ENCODE measurements at regions not wholly inside any gene's neighbourhood (a gene's known extent, or its start where the extent isn't known, plus 50 kb on each side); places are given as distances from the start of the nearest gene placed in this dataset.

DNA sequence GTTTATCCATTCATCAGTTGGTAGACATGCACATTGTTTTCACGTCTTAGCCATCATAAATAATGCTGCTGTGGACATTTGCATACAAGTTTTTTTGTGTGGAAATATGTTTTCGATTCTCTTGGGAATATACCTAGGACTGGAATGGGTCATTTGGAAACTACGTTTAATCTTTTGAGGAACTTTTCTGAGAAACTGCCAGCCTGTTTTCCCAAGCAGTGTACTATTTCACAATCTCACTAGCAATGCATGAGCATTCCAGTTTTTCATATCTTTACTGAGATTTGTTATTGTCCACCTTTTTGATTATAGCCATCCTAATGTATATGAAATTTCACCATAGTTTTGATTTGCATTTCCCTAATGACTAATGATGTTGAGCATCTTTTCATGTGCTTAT is 95.7 kb upstream of the JAZF1 start:
- no peak for DNase-seq (ENCODE audit: low read depth, low spot score)
- Histone ChIP-seq H3K9me3 (ENCODE audit: low read depth, low read length) (no peaks in the 10 kb centered on the region), H3K9ac (ENCODE audit: insufficient read length) (no peak overlapping the region), H3K27ac (no peak overlapping the region), H3K36me3 (ENCODE audit: insufficient read depth, low read length) (no peaks in the 10 kb centered on the region), H3K4me3 (no peak overlapping the region)
- TF ChIP-seq EZH2 (IDR thresholded peaks at IDR 0.05) (no peak), FOXP2 (optimal IDR thresholded peaks at IDR 0.05; ENCODE audit: control extremely low read depth, extremely low read length, insufficient read depth) (no peak), POLR2AphosphoS5 (IDR thresholded peaks at IDR 0.05; ENCODE audit: borderline replicate concordance, low read depth, low read length) (no peak)

GRCh38 chr7:28277364-28277763 is 96.8 kb upstream of the JAZF1 start:
- H3K27ac ChIP-seq: no peak overlapping the region
- no peak overlapping the region for H3K4me3 ChIP-seq
- DNase-seq (ENCODE audit: low read depth, low spot score): no peak
- H3K36me3 ChIP-seq (ENCODE audit: insufficient read depth, low read length): no peaks in the 10 kb centered on the region
- H3K9me3 ChIP-seq (ENCODE audit: low read depth, low read length): no peaks in the 10 kb centered on the region
- no peak overlapping the region for H3K9ac ChIP-seq (ENCODE audit: insufficient read length)
- no peak for TF ChIP-seq POLR2AphosphoS5 (IDR thresholded peaks at IDR 0.05; ENCODE audit: borderline replicate concordance, low read depth, low read length)
- no peak for TF ChIP-seq EZH2 (IDR thresholded peaks at IDR 0.05)
- TF ChIP-seq FOXP2 (optimal IDR thresholded peaks at IDR 0.05; ENCODE audit: control extremely low read depth, extremely low read length, insufficient read depth): no peak

DNA sequence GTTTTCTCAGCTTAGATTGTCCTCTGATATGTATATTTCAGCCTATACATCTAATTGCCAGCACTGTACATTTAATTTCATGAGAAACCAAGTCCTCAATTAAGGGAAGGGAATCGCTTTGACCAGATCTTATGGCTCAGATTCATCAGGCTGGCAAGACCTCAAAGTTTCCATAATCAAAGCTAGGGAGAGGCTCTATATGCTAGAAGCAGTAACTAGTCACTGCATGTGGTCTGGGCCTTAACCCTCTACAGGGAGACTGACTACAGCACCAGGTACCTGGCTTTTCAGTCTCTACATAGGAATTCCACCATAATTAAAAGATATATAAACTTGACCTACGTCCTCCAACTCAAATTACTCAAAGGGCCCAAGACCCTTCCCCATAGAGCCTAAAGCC is 97.4 kb upstream of the JAZF1 start:
- Histone ChIP-seq H3K36me3 (ENCODE audit: insufficient read depth, low read length) (no peaks in the 10 kb centered on the region), H3K9ac (ENCODE audit: insufficient read length) (no peak overlapping the region), H3K27ac (no peak overlapping the region), H3K9me3 (ENCODE audit: low read depth, low read length) (no peaks in the 10 kb centered on the region), H3K4me3 (no peak overlapping the region)
- no peak for DNase-seq (ENCODE audit: low read depth, low spot score)
- no peak for TF ChIP-seq POLR2AphosphoS5 (IDR thresholded peaks at IDR 0.05; ENCODE audit: borderline replicate concordance, low read depth, low read length)
- TF ChIP-seq EZH2 (IDR thresholded peaks at IDR 0.05): no peak
- TF ChIP-seq FOXP2 (optimal IDR thresholded peaks at IDR 0.05; ENCODE audit: control extremely low read depth, extremely low read length, insufficient read depth): no peak

GRCh38 chr7:28280516-28280915 is 99.9 kb upstream of the JAZF1 start:
- Histone ChIP-seq H3K27ac (no peak overlapping the region), H3K4me3 (no peak overlapping the region), H3K9ac (ENCODE audit: insufficient read length) (no peak overlapping the region), H3K36me3 (ENCODE audit: insufficient read depth, low read length) (no peaks in the 10 kb centered on the region), H3K9me3 (ENCODE audit: low read depth, low read length) (no peaks in the 10 kb centered on the region)
- no peak for DNase-seq (ENCODE audit: low read depth, low spot score)
- TF ChIP-seq EZH2 (IDR thresholded peaks at IDR 0.05) (no peak), FOXP2 (optimal IDR thresholded peaks at IDR 0.05; ENCODE audit: control extremely low read depth, extremely low read length, insufficient read depth) (no peak), POLR2AphosphoS5 (IDR thresholded peaks at IDR 0.05; ENCODE audit: borderline replicate concordance, low read depth, low read length) (no peak)

GRCh38 chr7:28290496-28290895 is 109.9 kb upstream of the JAZF1 start:
- no peak overlapping the region for H3K27ac ChIP-seq
- no peak overlapping the region for H3K4me3 ChIP-seq
- DNase-seq (ENCODE audit: low read depth, low spot score): no peak
- H3K36me3 ChIP-seq (ENCODE audit: insufficient read depth, low read length): no peaks in the 10 kb centered on the region
- no peak for TF ChIP-seq FOXP2 (optimal IDR thresholded peaks at IDR 0.05; ENCODE audit: control extremely low read depth, extremely low read length, insufficient read depth)
- no peak for TF ChIP-seq POLR2AphosphoS5 (IDR thresholded peaks at IDR 0.05; ENCODE audit: borderline replicate concordance, low read depth, low read length)
- no peak for TF ChIP-seq EZH2 (IDR thresholded peaks at IDR 0.05)
- H3K9me3 ChIP-seq (ENCODE audit: low read depth, low read length): no peaks in the 10 kb centered on the region
- H3K9ac ChIP-seq (ENCODE audit: insufficient read length): no peak overlapping the region

DNA sequence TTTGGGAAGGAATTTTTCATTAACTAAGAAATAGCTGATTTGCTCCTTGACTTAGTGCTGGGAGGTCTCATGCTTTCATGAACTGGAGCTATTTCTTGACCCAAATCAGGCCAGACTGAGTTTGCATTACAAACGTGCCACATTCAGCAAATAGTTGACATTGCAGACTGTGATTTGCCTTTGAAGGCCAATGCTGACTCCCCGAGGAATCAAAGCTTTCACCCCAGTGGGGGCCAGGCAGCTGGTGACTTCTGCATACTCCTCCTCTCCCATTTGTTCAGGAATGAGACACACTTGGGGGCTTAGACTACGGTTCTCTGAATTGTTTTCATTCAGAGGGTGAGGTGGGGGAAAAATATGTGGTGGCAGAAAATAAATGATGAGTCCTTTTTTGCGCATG is 111.0 kb upstream of the JAZF1 start:
- no peak overlapping the region for H3K4me3 ChIP-seq
- H3K36me3 ChIP-seq (ENCODE audit: insufficient read depth, low read length): no peaks in the 10 kb centered on the region
- H3K9ac ChIP-seq (ENCODE audit: insufficient read length): no peak overlapping the region
- H3K9me3 ChIP-seq (ENCODE audit: low read depth, low read length): no peaks in the 10 kb centered on the region
- no peak overlapping the region for H3K27ac ChIP-seq
- no peak for TF ChIP-seq FOXP2 (optimal IDR thresholded peaks at IDR 0.05; ENCODE audit: control extremely low read depth, extremely low read length, insufficient read depth)
- no peak for TF ChIP-seq EZH2 (IDR thresholded peaks at IDR 0.05)
- TF ChIP-seq POLR2AphosphoS5 (IDR thresholded peaks at IDR 0.05; ENCODE audit: borderline replicate concordance, low read depth, low read length): no peak
- no peak for DNase-seq (ENCODE audit: low read depth, low spot score)

- no peaks in the 10 kb centered on the region for H3K36me3 ChIP-seq (ENCODE audit: insufficient read depth, low read length)
- H3K9me3 ChIP-seq (ENCODE audit: low read depth, low read length): no peaks in the 10 kb centered on the region
- TF ChIP-seq EZH2 (IDR thresholded peaks at IDR 0.05) (no peak), FOXP2 (optimal IDR thresholded peaks at IDR 0.05; ENCODE audit: control extremely low read depth, extremely low read length, insufficient read depth) (no peak), POLR2AphosphoS5 (IDR thresholded peaks at IDR 0.05; ENCODE audit: borderline replicate concordance, low read depth, low read length) (no peak)
- H3K4me3 ChIP-seq: no peak overlapping the region
- H3K27ac ChIP-seq: no peak overlapping the region; the same call in 1 of the 2 replicates
- no peak overlapping the region for H3K9ac ChIP-seq (ENCODE audit: insufficient read length)
- no peak for DNase-seq (ENCODE audit: low read depth, low spot score)
These were observed 112.4 kb upstream of the JAZF1 start for GRCh38 chr7:28292834-28293526.

- DNase-seq (ENCODE audit: low read depth, low spot score): no peak
- H3K9me3 ChIP-seq (ENCODE audit: low read depth, low read length): no peaks in the 10 kb centered on the region
- no peak overlapping the region for H3K4me3 ChIP-seq
- no peak overlapping the region for H3K9ac ChIP-seq (ENCODE audit: insufficient read length)
- TF ChIP-seq POLR2AphosphoS5 (IDR thresholded peaks at IDR 0.05; ENCODE audit: borderline replicate concordance, low read depth, low read length) (no peak), FOXP2 (optimal IDR thresholded peaks at IDR 0.05; ENCODE audit: control extremely low read depth, extremely low read length, insufficient read depth) (no peak), EZH2 (IDR thresholded peaks at IDR 0.05) (no peak)
- H3K27ac ChIP-seq: no peak overlapping the region
- no peaks in the 10 kb centered on the region for H3K36me3 ChIP-seq (ENCODE audit: insufficient read depth, low read length)
These were observed 112.9 kb upstream of the JAZF1 start for GRCh38 chr7:28293527-28293835.

Data from SK-N-MC (cell line).